ENCODE measurements at regions not wholly inside any gene's neighbourhood (a gene's known extent, or its start where the extent isn't known, plus 50 kb on each side); places are given as distances from the start of the nearest gene placed in this dataset.

DNA sequence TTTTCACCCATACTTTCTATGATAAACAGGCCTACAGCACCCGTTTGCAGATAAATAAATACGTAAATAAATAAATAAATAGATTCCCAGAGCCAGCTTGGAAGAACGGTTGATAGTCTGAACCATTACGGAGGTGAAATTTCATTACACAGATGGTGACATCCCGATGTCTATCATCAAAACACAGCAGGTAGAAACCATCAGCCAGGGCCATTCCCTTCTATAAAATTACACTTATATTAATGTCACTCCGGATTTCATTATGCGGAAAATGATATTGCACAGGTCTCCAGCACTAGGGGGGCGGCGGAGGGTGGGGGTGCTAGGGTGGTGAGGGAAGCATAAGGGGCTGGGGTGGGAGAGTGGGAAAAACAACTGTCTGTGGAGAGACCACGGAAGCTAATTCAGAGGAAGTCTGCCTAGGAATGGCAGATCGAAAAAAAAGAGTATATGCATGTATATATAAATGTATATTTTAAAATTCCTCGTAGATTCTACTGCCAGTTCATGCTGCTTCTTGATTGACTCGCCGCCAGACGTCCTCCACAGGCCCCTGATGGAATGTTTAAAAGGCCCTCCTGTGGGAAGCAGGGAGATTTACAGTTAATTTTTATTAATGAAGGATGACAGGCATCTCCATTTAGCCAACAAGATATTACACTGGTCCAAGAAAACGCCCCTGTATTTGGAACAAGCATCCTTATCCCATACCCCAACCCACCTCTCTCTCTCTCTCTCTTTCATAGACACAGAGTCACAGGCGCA, 1906.0 kb upstream of the PIK3C3 start:
- TF ChIP-seq, protein P1, sequence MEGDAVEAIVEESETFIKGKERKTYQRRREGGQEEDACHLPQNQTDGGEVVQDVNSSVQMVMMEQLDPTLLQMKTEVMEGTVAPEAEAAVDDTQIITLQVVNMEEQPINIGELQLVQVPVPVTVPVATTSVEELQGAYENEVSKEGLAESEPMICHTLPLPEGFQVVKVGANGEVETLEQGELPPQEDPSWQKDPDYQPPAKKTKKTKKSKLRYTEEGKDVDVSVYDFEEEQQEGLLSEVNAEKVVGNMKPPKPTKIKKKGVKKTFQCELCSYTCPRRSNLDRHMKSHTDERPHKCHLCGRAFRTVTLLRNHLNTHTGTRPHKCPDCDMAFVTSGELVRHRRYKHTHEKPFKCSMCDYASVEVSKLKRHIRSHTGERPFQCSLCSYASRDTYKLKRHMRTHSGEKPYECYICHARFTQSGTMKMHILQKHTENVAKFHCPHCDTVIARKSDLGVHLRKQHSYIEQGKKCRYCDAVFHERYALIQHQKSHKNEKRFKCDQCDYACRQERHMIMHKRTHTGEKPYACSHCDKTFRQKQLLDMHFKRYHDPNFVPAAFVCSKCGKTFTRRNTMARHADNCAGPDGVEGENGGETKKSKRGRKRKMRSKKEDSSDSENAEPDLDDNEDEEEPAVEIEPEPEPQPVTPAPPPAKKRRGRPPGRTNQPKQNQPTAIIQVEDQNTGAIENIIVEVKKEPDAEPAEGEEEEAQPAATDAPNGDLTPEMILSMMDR (IDR thresholded peaks at IDR 0.05; ENCODE audit: low read depth, low read length, poor library complexity, severe bottlenecking): no peak
- no peak for TF ChIP-seq EZH2phosphoT487 (IDR thresholded peaks at IDR 0.05; ENCODE audit: borderline replicate concordance, low read length)

Data from DOHH2 (cell line).